ENCODE measurements at regions not wholly inside any gene's neighbourhood (a gene's known extent, or its start where the extent isn't known, plus 50 kb on each side); places are given as distances from the start of the nearest gene placed in this dataset.

DNA sequence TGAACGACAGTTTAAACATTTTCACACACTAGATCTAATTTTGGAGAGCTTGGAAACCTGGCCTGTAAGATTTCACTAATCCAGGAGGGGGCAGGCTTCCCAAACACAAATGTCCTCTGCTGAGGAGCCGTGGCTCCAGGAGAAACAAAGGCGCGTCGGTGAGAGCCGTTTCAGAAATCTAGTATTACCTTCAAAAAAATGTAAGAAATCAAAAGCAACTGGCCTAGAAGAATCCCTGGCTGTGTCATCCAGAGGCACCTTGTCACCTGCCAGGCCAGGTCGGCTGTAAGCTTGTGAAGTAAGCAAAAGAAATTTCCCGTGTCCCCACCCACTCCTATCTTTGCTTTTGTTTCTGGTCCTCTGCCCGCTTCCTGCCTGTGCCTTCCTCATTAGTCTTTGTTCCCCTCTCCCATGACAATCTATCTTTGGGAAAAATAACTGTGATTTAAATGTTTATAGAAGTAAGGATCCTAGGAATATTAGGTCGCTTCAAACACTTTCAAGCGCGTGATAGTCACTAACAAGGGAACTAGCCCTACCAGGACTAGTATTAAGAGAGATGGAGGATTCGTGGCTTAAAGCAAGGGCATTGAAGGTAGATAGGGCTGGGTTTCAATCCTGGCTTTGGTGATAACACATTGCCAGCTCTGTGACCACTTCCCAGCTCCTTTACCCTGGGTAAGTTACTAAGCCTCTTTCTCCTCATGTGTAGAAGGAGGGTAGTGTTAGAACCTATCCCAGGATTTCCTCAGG lies 99.5 kb upstream of the STK39 start (continued):
- TF ChIP-seq, protein P1, sequence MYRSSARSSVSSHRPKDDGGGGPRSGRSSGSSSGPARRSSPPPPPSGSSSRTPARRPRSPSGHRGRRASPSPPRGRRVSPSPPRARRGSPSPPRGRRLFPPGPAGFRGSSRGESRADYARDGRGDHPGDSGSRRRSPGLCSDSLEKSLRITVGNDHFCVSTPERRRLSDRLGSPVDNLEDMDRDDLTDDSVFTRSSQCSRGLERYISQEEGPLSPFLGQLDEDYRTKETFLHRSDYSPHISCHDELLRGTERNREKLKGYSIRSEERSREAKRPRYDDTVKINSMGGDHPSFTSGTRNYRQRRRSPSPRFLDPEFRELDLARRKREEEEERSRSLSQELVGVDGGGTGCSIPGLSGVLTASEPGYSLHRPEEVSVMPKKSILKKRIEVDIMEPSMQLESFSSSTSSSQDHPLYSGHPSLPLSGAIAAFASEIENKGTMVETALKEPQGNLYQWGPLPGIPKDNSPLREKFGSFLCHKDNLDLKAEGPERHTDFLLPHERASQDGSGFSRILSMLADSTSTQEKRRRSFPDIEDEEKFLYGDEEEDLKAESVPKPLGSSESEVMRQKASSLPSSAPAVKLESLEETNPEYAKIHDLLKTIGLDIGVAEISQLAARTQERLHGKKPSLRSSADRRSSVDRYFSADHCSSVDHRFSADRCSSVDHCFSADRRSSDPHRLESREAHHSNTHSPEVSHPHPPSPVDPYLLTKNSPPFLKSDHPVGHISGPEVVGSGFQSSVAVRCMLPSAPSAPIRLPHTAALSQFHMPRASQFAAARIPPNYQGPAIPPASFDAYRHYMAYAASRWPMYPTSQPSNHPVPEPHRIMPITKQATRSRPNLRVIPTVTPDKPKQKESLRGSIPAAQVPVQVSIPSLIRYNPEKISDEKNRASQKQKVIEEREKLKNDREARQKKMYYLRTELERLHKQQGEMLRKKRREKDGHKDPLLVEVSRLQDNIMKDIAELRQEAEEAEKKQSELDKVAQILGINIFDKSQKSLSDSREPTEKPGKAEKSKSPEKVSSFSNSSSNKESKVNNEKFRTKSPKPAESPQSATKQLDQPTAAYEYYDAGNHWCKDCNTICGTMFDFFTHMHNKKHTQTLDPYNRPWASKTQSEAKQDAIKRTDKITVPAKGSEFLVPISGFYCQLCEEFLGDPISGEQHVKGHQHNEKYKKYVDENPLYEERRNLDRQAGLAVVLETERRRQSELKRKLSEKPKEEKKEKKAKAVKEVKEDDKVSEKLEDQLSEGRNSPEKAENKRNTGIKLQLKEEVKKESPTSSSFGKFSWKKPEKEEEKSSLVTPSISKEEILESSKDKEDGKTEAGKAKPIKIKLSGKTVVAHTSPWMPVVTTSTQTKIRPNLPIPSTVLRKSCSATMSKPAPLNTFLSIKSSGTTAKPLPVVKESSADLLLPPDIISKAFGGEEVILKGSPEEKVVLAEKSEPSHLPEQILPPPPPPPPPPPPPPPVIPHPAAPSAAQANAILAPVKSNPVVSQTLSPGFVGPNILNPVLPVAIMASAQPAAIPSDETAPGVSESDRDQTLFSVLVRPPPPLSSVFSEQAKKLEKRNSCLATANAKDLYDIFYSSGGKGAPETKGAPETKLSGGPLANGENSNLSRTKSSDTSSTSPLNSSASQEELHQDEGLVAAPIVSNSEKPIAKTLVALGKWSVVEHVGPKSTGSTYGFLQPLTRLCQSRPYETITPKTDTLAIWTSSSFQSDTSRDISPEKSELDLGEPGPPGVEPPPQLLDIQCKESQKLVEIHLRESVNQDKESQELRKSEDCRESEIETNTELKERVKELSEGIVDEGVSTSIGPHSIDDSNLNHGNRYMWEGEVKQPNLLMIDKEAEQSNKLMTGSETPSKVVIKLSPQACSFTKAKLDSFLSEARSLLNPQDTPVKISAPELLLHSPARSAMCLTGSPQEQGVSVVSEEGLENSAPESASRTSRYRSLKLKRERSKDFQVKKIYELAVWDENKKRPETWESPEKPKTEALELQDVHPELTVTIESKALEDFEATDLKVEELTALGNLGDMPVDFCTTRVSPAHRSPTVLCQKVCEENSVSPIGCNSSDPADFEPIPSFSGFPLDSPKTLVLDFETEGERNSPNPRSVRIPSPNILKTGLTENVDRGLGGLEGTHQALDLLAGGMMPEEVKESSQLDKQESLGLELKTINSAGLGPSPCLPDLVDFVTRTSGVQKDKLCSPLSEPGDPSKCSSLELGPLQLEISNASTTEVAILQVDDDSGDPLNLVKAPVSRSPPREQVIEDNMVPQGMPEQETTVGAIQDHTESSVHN (IDR thresholded peaks at IDR 0.05; ENCODE audit: borderline replicate concordance in 1 of 2, low read depth in 1 of 2), result no peak
- no peak for TF ChIP-seq ZNF184 (CRISPR knock-in tag; IDR thresholded peaks at IDR 0.05)
- no peak for TF ChIP-seq SRF (CRISPR knock-in tag; IDR thresholded peaks at IDR 0.05)
- TF ChIP-seq ZNF668 (CRISPR knock-in tag; IDR thresholded peaks at IDR 0.05), result no peak
- no peak for TF ChIP-seq IRF2 (CRISPR knock-in tag; IDR thresholded peaks at IDR 0.05)
- TF ChIP-seq CC2D1A (IDR thresholded peaks at IDR 0.05), result peak; percentile 89
- TF ChIP-seq, protein P2, sequence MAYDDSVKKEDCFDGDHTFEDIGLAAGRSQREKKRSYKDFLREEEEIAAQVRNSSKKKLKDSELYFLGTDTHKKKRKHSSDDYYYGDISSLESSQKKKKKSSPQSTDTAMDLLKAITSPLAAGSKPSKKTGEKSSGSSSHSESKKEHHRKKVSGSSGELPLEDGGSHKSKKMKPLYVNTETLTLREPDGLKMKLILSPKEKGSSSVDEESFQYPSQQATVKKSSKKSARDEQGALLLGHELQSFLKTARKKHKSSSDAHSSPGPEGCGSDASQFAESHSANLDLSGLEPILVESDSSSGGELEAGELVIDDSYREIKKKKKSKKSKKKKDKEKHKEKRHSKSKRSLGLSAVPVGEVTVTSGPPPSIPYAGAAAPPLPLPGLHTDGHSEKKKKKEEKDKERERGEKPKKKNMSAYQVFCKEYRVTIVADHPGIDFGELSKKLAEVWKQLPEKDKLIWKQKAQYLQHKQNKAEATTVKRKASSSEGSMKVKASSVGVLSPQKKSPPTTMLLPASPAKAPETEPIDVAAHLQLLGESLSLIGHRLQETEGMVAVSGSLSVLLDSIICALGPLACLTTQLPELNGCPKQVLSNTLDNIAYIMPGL (CRISPR knock-in tag; IDR thresholded peaks at IDR 0.05), result no peak
- TF ChIP-seq EP400 (IDR thresholded peaks at IDR 0.05), result no peak
- TF ChIP-seq PTTG1 (tag; IDR thresholded peaks at IDR 0.05; ENCODE audit: low read depth), result no peak
- TF ChIP-seq, protein P3, sequence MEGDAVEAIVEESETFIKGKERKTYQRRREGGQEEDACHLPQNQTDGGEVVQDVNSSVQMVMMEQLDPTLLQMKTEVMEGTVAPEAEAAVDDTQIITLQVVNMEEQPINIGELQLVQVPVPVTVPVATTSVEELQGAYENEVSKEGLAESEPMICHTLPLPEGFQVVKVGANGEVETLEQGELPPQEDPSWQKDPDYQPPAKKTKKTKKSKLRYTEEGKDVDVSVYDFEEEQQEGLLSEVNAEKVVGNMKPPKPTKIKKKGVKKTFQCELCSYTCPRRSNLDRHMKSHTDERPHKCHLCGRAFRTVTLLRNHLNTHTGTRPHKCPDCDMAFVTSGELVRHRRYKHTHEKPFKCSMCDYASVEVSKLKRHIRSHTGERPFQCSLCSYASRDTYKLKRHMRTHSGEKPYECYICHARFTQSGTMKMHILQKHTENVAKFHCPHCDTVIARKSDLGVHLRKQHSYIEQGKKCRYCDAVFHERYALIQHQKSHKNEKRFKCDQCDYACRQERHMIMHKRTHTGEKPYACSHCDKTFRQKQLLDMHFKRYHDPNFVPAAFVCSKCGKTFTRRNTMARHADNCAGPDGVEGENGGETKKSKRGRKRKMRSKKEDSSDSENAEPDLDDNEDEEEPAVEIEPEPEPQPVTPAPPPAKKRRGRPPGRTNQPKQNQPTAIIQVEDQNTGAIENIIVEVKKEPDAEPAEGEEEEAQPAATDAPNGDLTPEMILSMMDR (IDR thresholded peaks at IDR 0.05 in 2 of 3, conservative IDR thresholded peaks at IDR 0.05 in 1 of 3; ENCODE audit: insufficient read depth in 2 of 3, low read depth in 1 of 3, low read length in 3 of 3), result peak; percentile 78 to 88 (median 83)
- no peak for TF ChIP-seq ZNF274 (IDR thresholded peaks at IDR 0.05; ENCODE audit: borderline replicate concordance, low read depth, low read length)
- TF ChIP-seq, protein P4, sequence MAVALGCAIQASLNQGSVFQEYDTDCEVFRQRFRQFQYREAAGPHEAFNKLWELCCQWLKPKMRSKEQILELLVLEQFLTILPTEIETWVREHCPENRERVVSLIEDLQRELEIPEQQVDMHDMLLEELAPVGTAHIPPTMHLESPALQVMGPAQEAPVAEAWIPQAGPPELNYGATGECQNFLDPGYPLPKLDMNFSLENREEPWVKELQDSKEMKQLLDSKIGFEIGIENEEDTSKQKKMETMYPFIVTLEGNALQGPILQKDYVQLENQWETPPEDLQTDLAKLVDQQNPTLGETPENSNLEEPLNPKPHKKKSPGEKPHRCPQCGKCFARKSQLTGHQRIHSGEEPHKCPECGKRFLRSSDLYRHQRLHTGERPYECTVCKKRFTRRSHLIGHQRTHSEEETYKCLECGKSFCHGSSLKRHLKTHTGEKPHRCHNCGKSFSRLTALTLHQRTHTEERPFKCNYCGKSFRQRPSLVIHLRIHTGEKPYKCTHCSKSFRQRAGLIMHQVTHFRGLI (CRISPR knock-in tag; IDR thresholded peaks at IDR 0.05), result no peak
- TF ChIP-seq ZKSCAN1 (IDR thresholded peaks at IDR 0.05; ENCODE audit: low read depth, low read length), result no peak

Data from K562 (cell line).